ENCODE measurements at regions not wholly inside any gene's neighbourhood (a gene's known extent, or its start where the extent isn't known, plus 50 kb on each side); places are given as distances from the start of the nearest gene placed in this dataset.

- Histone ChIP-seq H3K9me3 (no peaks in the 10 kb centered on the region), H3K4me3 (no peak overlapping the region), H3K27ac (no peak overlapping the region), H3K27me3 (no peaks in the 10 kb centered on the region), H3K36me3 (no peaks in the 10 kb centered on the region), H3K4me1 (peaks cover 5% of the 10 kb centered on the region)
- no peak for ATAC-seq
- TF ChIP-seq, protein P1, sequence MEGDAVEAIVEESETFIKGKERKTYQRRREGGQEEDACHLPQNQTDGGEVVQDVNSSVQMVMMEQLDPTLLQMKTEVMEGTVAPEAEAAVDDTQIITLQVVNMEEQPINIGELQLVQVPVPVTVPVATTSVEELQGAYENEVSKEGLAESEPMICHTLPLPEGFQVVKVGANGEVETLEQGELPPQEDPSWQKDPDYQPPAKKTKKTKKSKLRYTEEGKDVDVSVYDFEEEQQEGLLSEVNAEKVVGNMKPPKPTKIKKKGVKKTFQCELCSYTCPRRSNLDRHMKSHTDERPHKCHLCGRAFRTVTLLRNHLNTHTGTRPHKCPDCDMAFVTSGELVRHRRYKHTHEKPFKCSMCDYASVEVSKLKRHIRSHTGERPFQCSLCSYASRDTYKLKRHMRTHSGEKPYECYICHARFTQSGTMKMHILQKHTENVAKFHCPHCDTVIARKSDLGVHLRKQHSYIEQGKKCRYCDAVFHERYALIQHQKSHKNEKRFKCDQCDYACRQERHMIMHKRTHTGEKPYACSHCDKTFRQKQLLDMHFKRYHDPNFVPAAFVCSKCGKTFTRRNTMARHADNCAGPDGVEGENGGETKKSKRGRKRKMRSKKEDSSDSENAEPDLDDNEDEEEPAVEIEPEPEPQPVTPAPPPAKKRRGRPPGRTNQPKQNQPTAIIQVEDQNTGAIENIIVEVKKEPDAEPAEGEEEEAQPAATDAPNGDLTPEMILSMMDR (IDR thresholded peaks at IDR 0.05): no peak
- intact Hi-C loops (cut with DNase I): no loop called here
- DNase-seq: no peak
Observed at GRCh38 chr10:60439641-60440040, 50.0 kb upstream of the ANK3 start.
